ENCODE measurements at regions not wholly inside any gene's neighbourhood (a gene's known extent, or its start where the extent isn't known, plus 50 kb on each side); places are given as distances from the start of the nearest gene placed in this dataset.

- Histone ChIP-seq H3K4me1 (ENCODE audit: control insufficient read depth, insufficient read depth, low read length, poor library complexity, severe bottlenecking) (no peaks in the 10 kb centered on the region), H3K36me3 (ENCODE audit: control insufficient read depth, insufficient read depth, low read length) (no peaks in the 10 kb centered on the region), H3K27me3 (replicated peaks; ENCODE audit: control insufficient read depth, insufficient read depth, low read length, poor library complexity, severe bottlenecking) (no peaks in the 10 kb centered on the region), H3K9me3 (ENCODE audit: control insufficient read depth, low read length) (no peaks in the 10 kb centered on the region), H3K4me3 (ENCODE audit: insufficient read depth, low read depth, low read length, poor library complexity, severe bottlenecking) (no peak overlapping the region), H3K27ac (ENCODE audit: insufficient read depth, low read length, poor library complexity, severe bottlenecking) (no peak overlapping the region)
- DNase-seq = no peak
Observed at GRCh38 chr7:45235905-45236304, 78.3 kb downstream of the RAMP3 start.

GRCh38 chr7:45236666-45237065 lies 79.1 kb downstream of the RAMP3 start:
- no peak overlapping the region for H3K27ac ChIP-seq (ENCODE audit: insufficient read depth, low read length, poor library complexity, severe bottlenecking)
- H3K9me3 ChIP-seq (ENCODE audit: control insufficient read depth, low read length) = no peaks in the 10 kb centered on the region
- H3K36me3 ChIP-seq (ENCODE audit: control insufficient read depth, insufficient read depth, low read length) = no peaks in the 10 kb centered on the region
- no peaks in the 10 kb centered on the region for H3K27me3 ChIP-seq (replicated peaks; ENCODE audit: control insufficient read depth, insufficient read depth, low read length, poor library complexity, severe bottlenecking)
- H3K4me1 ChIP-seq (ENCODE audit: control insufficient read depth, insufficient read depth, low read length, poor library complexity, severe bottlenecking) = no peaks in the 10 kb centered on the region
- DNase-seq = no peak
- no peak overlapping the region for H3K4me3 ChIP-seq (ENCODE audit: insufficient read depth, low read depth, low read length, poor library complexity, severe bottlenecking)

DNA sequence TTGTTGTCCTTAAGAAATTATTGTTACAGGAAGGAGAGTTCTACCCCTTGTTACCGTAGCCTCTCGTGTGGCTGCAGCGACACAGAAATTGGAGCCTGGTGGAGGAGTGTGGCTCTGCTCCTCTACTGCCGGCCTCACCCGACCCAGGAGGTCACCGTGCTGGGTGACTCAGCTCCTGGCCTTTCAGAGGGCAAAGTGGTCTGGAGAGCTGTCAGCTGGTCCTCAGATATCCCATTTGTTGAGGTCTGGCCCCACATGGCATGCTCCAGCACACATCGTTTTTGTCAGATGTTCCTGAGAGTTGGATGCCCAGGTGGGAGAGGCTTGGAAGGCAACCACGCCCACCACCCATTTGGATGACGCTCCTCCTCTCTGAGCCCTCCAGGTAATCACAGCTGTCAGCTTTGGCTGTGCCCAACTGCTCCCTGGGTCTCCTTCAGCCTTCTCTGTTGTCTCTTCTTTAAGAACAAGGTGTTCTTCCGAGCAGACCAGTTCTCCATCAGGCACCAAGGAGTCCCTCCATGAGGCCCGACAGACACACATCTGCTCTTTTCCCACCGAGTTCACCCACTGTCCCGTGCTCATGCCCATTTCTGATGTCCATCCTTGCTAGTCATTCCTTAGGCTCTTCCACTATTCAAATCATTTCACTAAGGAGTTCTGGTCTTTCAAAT lies 80.3 kb downstream of the RAMP3 start:
- no peak overlapping the region for H3K4me3 ChIP-seq (ENCODE audit: insufficient read depth, low read depth, low read length, poor library complexity, severe bottlenecking)
- no peaks in the 10 kb centered on the region for H3K27me3 ChIP-seq (replicated peaks; ENCODE audit: control insufficient read depth, insufficient read depth, low read length, poor library complexity, severe bottlenecking)

GRCh38 chr7:45238806-45239205 lies 81.2 kb downstream of the RAMP3 start:
- Histone ChIP-seq H3K27me3 (replicated peaks; ENCODE audit: control insufficient read depth, insufficient read depth, low read length, poor library complexity, severe bottlenecking) (no peaks in the 10 kb centered on the region), H3K4me3 (ENCODE audit: insufficient read depth, low read depth, low read length, poor library complexity, severe bottlenecking) (no peak overlapping the region)

More for the DNA sequence above, 80.3 kb downstream of the RAMP3 start:
- no peak for DNase-seq
- Histone ChIP-seq H3K27ac (ENCODE audit: insufficient read depth, low read length, poor library complexity, severe bottlenecking) (no peak overlapping the region), H3K9me3 (ENCODE audit: control insufficient read depth, low read length) (no peaks in the 10 kb centered on the region), H3K4me1 (ENCODE audit: control insufficient read depth, insufficient read depth, low read length, poor library complexity, severe bottlenecking) (no peaks in the 10 kb centered on the region), H3K36me3 (ENCODE audit: control insufficient read depth, insufficient read depth, low read length) (no peaks in the 10 kb centered on the region)

DNA sequence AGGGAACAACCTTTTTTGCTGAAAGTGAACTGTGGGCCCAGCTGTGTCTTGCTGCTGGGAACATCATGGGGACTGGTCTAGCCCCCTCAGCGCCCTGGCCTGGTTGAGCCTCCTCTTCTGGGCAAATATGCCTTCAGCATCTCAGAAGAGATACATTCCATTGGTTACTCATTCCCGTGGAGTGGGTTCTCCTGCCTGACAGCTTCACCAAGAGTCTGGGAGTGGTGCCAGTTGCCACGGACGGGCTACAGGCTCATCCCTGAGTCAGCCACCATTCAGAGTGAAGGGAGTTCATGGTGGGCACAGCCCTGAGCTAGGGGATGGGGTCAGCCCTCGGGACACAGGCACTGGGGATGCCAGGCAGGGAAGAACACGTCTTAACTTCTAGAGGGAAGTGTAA lies 81.9 kb downstream of the RAMP3 start:
- DNase-seq = no peak
- Histone ChIP-seq H3K9me3 (ENCODE audit: control insufficient read depth, low read length) (no peaks in the 10 kb centered on the region), H3K4me1 (ENCODE audit: control insufficient read depth, insufficient read depth, low read length, poor library complexity, severe bottlenecking) (no peaks in the 10 kb centered on the region), H3K4me3 (ENCODE audit: insufficient read depth, low read depth, low read length, poor library complexity, severe bottlenecking) (no peak overlapping the region), H3K36me3 (ENCODE audit: control insufficient read depth, insufficient read depth, low read length) (no peaks in the 10 kb centered on the region), H3K27me3 (replicated peaks; ENCODE audit: control insufficient read depth, insufficient read depth, low read length, poor library complexity, severe bottlenecking) (no peaks in the 10 kb centered on the region), H3K27ac (ENCODE audit: insufficient read depth, low read length, poor library complexity, severe bottlenecking) (no peak overlapping the region)

More at GRCh38 chr7:45238806-45239205, 81.2 kb downstream of the RAMP3 start:
- no peaks in the 10 kb centered on the region for H3K9me3 ChIP-seq (ENCODE audit: control insufficient read depth, low read length)
- no peak overlapping the region for H3K27ac ChIP-seq (ENCODE audit: insufficient read depth, low read length, poor library complexity, severe bottlenecking)
- no peaks in the 10 kb centered on the region for H3K36me3 ChIP-seq (ENCODE audit: control insufficient read depth, insufficient read depth, low read length)
- no peak for DNase-seq
- H3K4me1 ChIP-seq (ENCODE audit: control insufficient read depth, insufficient read depth, low read length, poor library complexity, severe bottlenecking) = no peaks in the 10 kb centered on the region

- DNase-seq = no peak
- no peak overlapping the region for H3K27ac ChIP-seq (ENCODE audit: insufficient read depth, low read length, poor library complexity, severe bottlenecking)
- H3K4me3 ChIP-seq (ENCODE audit: insufficient read depth, low read depth, low read length, poor library complexity, severe bottlenecking) = no peak overlapping the region
- no peaks in the 10 kb centered on the region for H3K9me3 ChIP-seq (ENCODE audit: control insufficient read depth, low read length)
- H3K27me3 ChIP-seq (replicated peaks; ENCODE audit: control insufficient read depth, insufficient read depth, low read length, poor library complexity, severe bottlenecking) = no peaks in the 10 kb centered on the region
- no peaks in the 10 kb centered on the region for H3K4me1 ChIP-seq (ENCODE audit: control insufficient read depth, insufficient read depth, low read length, poor library complexity, severe bottlenecking)
- H3K36me3 ChIP-seq (ENCODE audit: control insufficient read depth, insufficient read depth, low read length) = no peaks in the 10 kb centered on the region
Observed at GRCh38 chr7:45240273-45240771, 82.7 kb downstream of the RAMP3 start.

GRCh38 chr7:45240926-45241325 lies 83.3 kb downstream of the RAMP3 start:
- no peak overlapping the region for H3K4me3 ChIP-seq (ENCODE audit: insufficient read depth, low read depth, low read length, poor library complexity, severe bottlenecking)
- no peaks in the 10 kb centered on the region for H3K36me3 ChIP-seq (ENCODE audit: control insufficient read depth, insufficient read depth, low read length)
- no peaks in the 10 kb centered on the region for H3K4me1 ChIP-seq (ENCODE audit: control insufficient read depth, insufficient read depth, low read length, poor library complexity, severe bottlenecking)
- no peak overlapping the region for H3K27ac ChIP-seq (ENCODE audit: insufficient read depth, low read length, poor library complexity, severe bottlenecking)
- no peak for DNase-seq
- no peaks in the 10 kb centered on the region for H3K9me3 ChIP-seq (ENCODE audit: control insufficient read depth, low read length)
- no peaks in the 10 kb centered on the region for H3K27me3 ChIP-seq (replicated peaks; ENCODE audit: control insufficient read depth, insufficient read depth, low read length, poor library complexity, severe bottlenecking)

DNA sequence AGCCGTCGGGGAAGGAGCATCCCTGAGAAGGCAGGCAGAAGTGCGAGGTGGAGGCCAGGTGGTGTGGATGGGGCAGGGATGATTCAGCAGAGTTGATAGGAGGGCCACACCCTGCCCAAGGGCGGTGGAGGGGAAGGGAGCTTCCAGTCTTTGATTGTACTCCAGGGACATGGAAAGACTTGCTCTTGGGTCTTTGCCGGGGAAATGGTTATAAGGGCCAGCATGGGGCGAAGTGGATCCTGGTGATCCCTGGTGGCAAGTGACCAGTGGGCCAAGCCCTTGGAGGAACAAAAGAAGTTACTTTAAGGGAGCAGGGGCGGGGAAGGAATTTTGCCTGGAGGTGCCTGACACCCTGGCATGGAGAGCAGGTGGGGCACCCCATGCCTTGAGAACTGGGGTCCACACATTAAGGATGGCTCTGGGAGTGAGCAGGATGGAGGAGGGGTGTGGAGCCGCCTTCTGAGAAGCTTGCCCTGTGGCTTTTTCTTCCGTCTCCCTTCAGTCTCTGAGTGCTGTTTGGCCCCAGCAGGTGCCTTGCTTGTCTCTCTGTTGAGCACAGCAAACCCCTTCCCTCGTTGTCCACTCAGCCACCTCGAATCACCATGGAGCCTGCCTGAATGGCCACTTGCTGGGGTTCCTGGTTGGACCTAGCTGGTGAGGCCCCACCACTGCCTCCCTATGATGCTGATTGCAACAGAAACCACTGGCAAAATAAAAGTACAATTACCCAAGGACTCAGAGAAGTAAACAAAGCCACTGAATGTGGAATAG lies 83.9 kb downstream of the RAMP3 start:
- Histone ChIP-seq H3K4me3 (ENCODE audit: insufficient read depth, low read depth, low read length, poor library complexity, severe bottlenecking) (no peak overlapping the region), H3K27me3 (replicated peaks; ENCODE audit: control insufficient read depth, insufficient read depth, low read length, poor library complexity, severe bottlenecking) (no peaks in the 10 kb centered on the region), H3K27ac (ENCODE audit: insufficient read depth, low read length, poor library complexity, severe bottlenecking) (no peak overlapping the region), H3K9me3 (ENCODE audit: control insufficient read depth, low read length) (no peaks in the 10 kb centered on the region), H3K36me3 (ENCODE audit: control insufficient read depth, insufficient read depth, low read length) (no peaks in the 10 kb centered on the region), H3K4me1 (ENCODE audit: control insufficient read depth, insufficient read depth, low read length, poor library complexity, severe bottlenecking) (no peaks in the 10 kb centered on the region)
- DNase-seq = no peak

DNA sequence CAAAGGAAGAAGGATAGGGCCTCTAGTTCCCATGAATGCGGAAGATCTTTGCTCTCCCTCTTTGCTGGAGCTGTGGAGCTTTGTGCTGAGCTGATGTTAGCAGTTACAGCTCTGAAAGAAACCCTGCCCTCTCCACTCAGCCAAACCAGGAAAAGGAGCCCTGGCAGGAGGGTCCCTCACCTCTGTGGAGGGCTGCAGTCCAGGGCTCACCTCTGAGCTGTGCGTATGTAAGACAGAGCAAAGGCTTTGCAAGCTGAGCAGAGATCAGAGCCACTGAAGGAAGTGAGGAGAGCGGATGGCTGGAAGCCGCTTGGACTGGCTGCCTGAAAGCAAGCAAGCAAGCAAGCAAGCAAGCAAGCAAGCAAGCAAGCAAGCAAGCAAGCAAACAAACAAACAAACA lies 84.7 kb downstream of the RAMP3 start:
- no peaks in the 10 kb centered on the region for H3K36me3 ChIP-seq (ENCODE audit: control insufficient read depth, insufficient read depth, low read length)
- no peaks in the 10 kb centered on the region for H3K4me1 ChIP-seq (ENCODE audit: control insufficient read depth, insufficient read depth, low read length, poor library complexity, severe bottlenecking)
- H3K9me3 ChIP-seq (ENCODE audit: control insufficient read depth, low read length) = no peaks in the 10 kb centered on the region
- no peak overlapping the region for H3K27ac ChIP-seq (ENCODE audit: insufficient read depth, low read length, poor library complexity, severe bottlenecking)
- H3K27me3 ChIP-seq (replicated peaks; ENCODE audit: control insufficient read depth, insufficient read depth, low read length, poor library complexity, severe bottlenecking) = no peaks in the 10 kb centered on the region
- no peak for DNase-seq
- H3K4me3 ChIP-seq (ENCODE audit: insufficient read depth, low read depth, low read length, poor library complexity, severe bottlenecking) = no peak overlapping the region

- H3K27ac ChIP-seq (ENCODE audit: insufficient read depth, low read length, poor library complexity, severe bottlenecking) = no peak overlapping the region
- DNase-seq = no peak
- H3K4me3 ChIP-seq (ENCODE audit: insufficient read depth, low read depth, low read length, poor library complexity, severe bottlenecking) = no peak overlapping the region
- no peaks in the 10 kb centered on the region for H3K4me1 ChIP-seq (ENCODE audit: control insufficient read depth, insufficient read depth, low read length, poor library complexity, severe bottlenecking)
- no peaks in the 10 kb centered on the region for H3K27me3 ChIP-seq (replicated peaks; ENCODE audit: control insufficient read depth, insufficient read depth, low read length, poor library complexity, severe bottlenecking)
- no peaks in the 10 kb centered on the region for H3K9me3 ChIP-seq (ENCODE audit: control insufficient read depth, low read length)
- H3K36me3 ChIP-seq (ENCODE audit: control insufficient read depth, insufficient read depth, low read length) = no peaks in the 10 kb centered on the region
Observed at GRCh38 chr7:45242698-45243097, 85.1 kb downstream of the RAMP3 start.
